ENCODE measurements at regions not wholly inside any gene's neighbourhood (a gene's known extent, or its start where the extent isn't known, plus 50 kb on each side); places are given as distances from the start of the nearest gene placed in this dataset.

DNA sequence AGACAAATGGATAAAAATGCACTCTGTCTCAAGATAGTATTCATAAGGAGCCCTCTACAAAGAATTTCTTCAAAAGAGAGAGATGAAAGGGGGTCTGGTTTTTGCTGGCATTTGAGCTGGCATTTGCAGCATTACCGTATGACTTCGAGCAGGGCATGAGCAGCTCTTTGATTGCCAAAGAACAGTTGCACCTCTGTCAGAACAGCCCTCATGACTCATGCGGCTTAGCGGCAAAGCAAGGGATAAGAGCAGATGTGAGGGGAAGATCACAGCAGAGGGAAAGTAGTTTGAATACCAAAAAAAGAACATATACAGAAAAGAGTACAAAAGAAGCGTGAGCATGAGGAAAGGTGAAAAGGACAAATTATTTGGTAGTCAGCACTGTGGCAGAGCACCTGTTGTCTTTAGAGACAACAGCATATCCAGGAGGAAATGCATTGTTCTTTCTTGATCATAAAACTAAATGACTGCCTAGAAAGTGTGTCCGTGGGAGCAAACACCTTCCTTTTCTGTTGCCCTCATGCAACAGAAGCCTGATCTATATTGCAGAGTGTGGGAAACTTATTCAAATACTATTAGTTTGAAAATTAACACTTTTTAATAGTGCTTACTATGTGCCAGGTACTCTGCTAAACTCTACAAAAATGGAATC, 80.5 kb upstream of the SLC24A5 start:
- no peak for DNase-seq (ENCODE audit: low read depth)
- TF ChIP-seq, protein P1, sequence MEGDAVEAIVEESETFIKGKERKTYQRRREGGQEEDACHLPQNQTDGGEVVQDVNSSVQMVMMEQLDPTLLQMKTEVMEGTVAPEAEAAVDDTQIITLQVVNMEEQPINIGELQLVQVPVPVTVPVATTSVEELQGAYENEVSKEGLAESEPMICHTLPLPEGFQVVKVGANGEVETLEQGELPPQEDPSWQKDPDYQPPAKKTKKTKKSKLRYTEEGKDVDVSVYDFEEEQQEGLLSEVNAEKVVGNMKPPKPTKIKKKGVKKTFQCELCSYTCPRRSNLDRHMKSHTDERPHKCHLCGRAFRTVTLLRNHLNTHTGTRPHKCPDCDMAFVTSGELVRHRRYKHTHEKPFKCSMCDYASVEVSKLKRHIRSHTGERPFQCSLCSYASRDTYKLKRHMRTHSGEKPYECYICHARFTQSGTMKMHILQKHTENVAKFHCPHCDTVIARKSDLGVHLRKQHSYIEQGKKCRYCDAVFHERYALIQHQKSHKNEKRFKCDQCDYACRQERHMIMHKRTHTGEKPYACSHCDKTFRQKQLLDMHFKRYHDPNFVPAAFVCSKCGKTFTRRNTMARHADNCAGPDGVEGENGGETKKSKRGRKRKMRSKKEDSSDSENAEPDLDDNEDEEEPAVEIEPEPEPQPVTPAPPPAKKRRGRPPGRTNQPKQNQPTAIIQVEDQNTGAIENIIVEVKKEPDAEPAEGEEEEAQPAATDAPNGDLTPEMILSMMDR (conservative IDR thresholded peaks at IDR 0.05; ENCODE audit: low read depth, low read length): no peak
- H3K4me3 ChIP-seq (ENCODE audit: low read depth, low read length): no peak overlapping the region

DNA sequence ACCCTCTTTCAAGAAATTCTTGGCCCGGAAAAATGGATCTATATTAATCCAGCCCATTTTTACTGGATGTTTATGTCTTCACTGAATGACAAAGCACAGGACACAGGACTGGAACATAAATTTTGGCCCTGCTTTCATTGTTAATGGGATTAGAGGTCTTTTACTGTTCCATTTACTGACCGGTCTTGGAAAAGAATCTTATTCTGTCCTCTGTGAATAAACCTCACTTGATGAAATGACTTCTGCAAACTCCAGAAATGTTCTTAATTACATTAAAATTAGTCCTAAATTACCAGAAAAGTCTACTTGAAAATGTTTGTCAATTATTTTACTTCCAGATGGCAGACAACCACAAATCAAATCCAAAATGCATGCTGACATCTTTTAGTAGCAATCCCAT, 79.3 kb upstream of the SLC24A5 start:
- H3K4me3 ChIP-seq (ENCODE audit: low read depth, low read length): no peak overlapping the region
- DNase-seq (ENCODE audit: low read depth): no peak
- TF ChIP-seq, protein P1 (conservative IDR thresholded peaks at IDR 0.05; ENCODE audit: low read depth, low read length): no peak

DNA sequence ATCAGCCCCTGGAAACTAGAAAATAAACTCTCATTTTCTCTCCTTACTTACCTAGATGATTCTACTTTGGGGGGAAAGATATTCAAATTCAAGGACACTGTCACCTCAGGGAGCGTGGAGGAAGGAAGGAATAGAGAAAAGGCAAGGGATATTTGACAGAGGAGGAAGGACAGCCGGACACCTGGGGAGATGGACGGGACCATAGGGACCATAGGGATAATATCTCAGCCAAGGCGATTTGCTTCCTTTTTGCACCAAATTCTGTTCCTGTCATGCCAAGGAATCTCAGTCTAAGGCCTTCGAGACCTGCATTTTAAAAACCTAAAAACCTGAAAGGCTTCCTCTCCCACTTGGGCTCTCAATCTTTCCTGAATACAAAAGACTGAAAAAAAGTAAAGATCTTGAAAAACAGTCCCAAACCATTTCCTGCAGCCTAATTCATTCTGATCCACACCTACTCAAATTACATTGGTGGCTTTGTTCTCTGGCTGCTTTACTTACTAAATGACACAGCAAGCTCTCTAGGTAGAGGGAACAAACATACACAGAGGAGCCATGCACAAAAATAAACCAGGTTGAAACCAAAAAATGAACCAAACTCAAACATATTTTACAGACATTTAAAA, 73.9 kb upstream of the SLC24A5 start:
- DNase-seq (ENCODE audit: low read depth): no peak
- no peak overlapping the region for H3K4me3 ChIP-seq (ENCODE audit: low read depth, low read length)
- TF ChIP-seq, protein P1 (conservative IDR thresholded peaks at IDR 0.05; ENCODE audit: low read depth, low read length): no peak

DNA sequence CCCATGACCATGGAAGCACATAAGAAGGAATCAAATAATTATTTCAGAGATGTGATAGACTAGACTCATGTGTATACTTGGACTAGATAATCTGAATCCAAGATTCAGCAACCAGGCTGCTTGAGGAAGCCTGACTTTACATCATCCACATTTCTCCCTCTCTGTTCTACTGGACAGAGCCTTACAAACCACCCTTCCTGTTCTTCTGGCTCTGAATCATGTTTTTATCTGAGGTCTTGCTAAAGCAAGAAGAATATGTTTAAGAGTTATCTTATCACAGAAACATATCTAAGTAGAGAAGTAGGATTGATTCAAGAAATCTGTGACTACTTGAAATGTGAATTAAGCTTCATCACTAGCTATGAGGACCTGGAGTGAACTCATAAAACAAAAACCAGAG, 71.1 kb upstream of the SLC24A5 start:
- H3K4me3 ChIP-seq (ENCODE audit: low read depth, low read length): no peak overlapping the region
- DNase-seq (ENCODE audit: low read depth): no peak
- TF ChIP-seq, protein P1 (conservative IDR thresholded peaks at IDR 0.05; ENCODE audit: low read depth, low read length): no peak

DNA sequence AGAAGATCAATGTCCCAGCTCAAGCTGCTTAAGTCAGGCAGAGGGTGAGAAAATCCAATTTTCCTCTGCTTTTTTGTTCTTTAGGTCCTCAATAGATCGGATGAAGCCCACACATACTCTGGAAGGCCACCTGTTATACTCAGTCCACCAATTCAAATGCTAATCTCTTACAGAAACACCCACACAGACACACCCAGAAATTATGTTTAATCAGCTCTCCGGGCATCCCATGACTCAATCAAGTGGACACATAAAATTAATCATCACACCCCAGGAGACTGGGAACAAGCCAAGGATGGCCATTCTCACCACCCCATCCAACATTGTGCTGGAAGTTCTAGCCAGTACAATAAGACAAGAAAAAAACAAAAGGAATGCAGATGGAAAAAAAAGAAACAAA, 67.8 kb upstream of the SLC24A5 start:
- TF ChIP-seq, protein P1 (conservative IDR thresholded peaks at IDR 0.05; ENCODE audit: low read depth, low read length): no peak
- no peak overlapping the region for H3K4me3 ChIP-seq (ENCODE audit: low read depth, low read length)
- peak; percentile 32 for DNase-seq (ENCODE audit: low read depth)

DNA sequence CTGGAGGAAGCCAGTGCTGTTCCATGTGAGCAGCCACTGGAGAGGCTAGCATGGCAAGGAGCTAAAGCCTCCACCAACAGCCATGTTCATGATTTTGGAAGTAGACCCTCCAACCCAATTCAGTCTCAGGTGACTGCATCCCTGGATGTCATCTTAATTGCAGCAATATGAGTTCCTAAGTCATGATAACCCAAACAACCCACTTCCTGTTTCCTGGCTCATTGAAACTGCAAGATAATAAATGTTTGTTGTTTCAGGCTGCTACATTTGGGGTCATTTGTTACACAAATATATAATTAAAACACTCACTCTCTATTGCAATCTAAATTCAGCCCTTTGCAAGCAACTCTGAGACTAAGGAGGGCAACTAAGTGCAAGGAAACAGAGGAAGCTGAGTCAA, 62.4 kb upstream of the SLC24A5 start:
- TF ChIP-seq, protein P1 (conservative IDR thresholded peaks at IDR 0.05; ENCODE audit: low read depth, low read length): no peak
- no peak overlapping the region for H3K4me3 ChIP-seq (ENCODE audit: low read depth, low read length)
- no peak for DNase-seq (ENCODE audit: low read depth)

DNA sequence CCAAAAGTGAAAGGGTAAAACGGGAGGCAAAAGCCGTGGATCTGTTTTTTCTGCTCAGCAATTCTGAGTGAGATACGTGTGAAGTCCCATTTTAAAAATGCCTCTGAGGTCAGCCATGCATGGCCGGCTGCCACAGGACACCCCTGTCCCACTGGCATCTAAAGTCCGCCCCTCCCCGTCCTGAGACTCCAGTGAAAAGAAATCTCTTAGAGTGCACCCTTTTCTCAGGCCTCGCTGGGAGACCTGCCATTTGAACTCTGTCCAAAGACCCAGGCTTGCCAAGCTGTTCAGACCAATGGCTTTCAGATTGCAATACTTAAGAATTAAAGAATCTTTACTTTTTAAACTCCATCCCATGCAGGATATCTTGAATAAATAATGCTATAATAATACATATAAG, 61.0 kb upstream of the SLC24A5 start:
- TF ChIP-seq, protein P1 (conservative IDR thresholded peaks at IDR 0.05; ENCODE audit: low read depth, low read length): no peak
- H3K4me3 ChIP-seq (ENCODE audit: low read depth, low read length): peak overlapping the region; percentile 35
- no peak for DNase-seq (ENCODE audit: low read depth)
